Ascending aorta (tissue), 2 donors: ENCODE measurements at regions not wholly inside any gene's neighbourhood (a gene's known extent, or its start where the extent isn't known, plus 50 kb on each side); places are given as distances from the start of the nearest gene placed in this dataset.

Source experiments
- DNase-seq, 2 donors: peaks; one replicate each; pipeline ENCODE4 v3.0.0-alpha.2; 2019; ENCODE audit warnings: low spot score in 2 of 2
- H3K27ac ChIP-seq, 2 donors: fragments of 200-600 bp; sonication (generic); one replicate each; pipeline ENCODE4 v1.5.1; 2016 to 2017; ENCODE audit warnings: mild to moderate bottlenecking in 1 of 2
- H3K27me3 ChIP-seq: fragments of 200-600 bp; sonication (generic); one replicate; pipeline ENCODE4 v1.5.1; 2017
- H3K36me3 ChIP-seq, 2 donors: fragments of 200-600 bp; sonication (generic); one replicate each; pipeline ENCODE4 v1.5.1; 2016
- H3K4me1 ChIP-seq, 2 donors: fragments of 200-600 bp; sonication (generic); one replicate each; pipeline ENCODE4 v1.5.1; 2016 to 2017; ENCODE audit warnings: mild to moderate bottlenecking in 1 of 2
- H3K4me3 ChIP-seq, 2 donors: fragments of 200-600 bp; sonication (generic); one replicate each; pipeline ENCODE4 v1.5.1; 2016 to 2017; ENCODE audit warnings: mild to moderate bottlenecking in 1 of 2
- H3K9me3 ChIP-seq, 2 donors: fragments of 200-600 bp; sonication (generic); one replicate each; pipeline ENCODE4 v1.5.1; 2016
- CTCF ChIP-seq, 3 experiments: fragments of 200-600 bp in 2 of 3; fragments of 450-650 bp in 1 of 3; sonication (generic) in 2 of 3; IDR thresholded peaks; one replicate each; pipeline ENCODE4 v1.5.1; 2016 to 2019; ENCODE audit warnings: antibody characterized with exemption in 3 of 3, mild to moderate bottlenecking in 1 of 3, moderate library complexity in 1 of 3
- intact Hi-C: fragments of 100-400 bp; cut with DNase I; formaldehyde crosslinking; loops from one replicate; pipeline ENCODE4 v1.15.1; 2023

GRCh38 chr6:18335948-18336347 lies 51.2 kb upstream of the RNF144B start:
- no peaks in the 10 kb centered on the region for H3K27me3 ChIP-seq
- H3K9me3 ChIP-seq, result no peaks in the 10 kb centered on the region
- H3K4me3 ChIP-seq, result no peak overlapping the region
- no peak overlapping the region for H3K27ac ChIP-seq
- DNase-seq, result no peak
- no peaks in the 10 kb centered on the region for H3K4me1 ChIP-seq
- intact Hi-C loops, result no loop called here
- no peaks in the 10 kb centered on the region for H3K36me3 ChIP-seq
- TF ChIP-seq CTCF (IDR thresholded peaks at IDR 0.05), result no peak

DNA sequence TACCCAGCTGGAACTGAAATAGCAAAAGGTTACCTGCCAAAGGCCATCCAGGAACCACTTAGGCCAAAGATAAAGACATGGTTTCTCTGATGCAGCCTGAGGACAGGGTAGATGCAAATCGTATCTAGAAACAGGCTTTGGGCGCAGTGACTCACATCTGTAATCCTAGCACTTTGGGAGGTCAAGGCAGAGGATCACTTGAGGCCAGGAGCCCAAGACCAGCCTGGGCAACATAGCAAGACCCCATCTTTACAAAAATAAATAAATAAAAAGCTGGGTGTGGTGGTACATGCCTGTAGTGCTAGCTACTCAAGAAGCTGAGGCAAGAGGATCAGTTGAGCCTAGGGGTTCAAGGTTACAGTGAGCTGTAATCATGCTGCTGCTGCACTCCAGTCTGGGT lies 52.9 kb upstream of the RNF144B start:
- H3K27ac ChIP-seq, result no peak overlapping the region
- H3K4me3 ChIP-seq, result no peak overlapping the region
- DNase-seq, result no peak
- H3K9me3 ChIP-seq, result no peaks in the 10 kb centered on the region
- intact Hi-C loops, result no loop called here
- H3K27me3 ChIP-seq, result no peaks in the 10 kb centered on the region
- no peaks in the 10 kb centered on the region for H3K4me1 ChIP-seq
- TF ChIP-seq CTCF (IDR thresholded peaks at IDR 0.05), result no peak
- no peaks in the 10 kb centered on the region for H3K36me3 ChIP-seq

DNA sequence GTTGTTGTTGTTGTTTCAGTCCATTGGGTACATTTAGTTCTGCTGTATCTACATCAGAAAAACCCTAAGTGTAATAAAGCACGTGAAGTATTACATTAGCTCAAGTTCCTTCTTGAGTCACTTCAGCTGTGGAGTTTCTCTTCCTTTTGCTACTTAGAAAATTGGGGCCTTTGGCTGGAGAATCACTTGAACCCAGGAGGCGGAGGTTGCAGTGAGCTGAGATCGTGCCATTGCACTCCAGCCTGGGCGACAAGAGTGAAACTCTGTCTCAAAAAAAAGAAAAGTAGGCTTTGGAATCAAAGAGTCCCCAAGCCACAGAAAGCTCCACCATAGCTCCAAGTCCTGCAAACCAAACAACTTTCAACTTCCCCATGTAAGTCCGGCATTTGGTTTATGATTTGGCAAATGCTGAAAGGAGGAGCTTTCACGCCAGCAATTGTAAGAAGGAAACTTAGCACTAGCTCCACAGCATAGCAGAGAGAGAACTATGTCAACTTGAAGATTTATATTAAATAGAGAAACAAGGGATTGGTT lies 56.5 kb upstream of the RNF144B start:
- no peaks in the 10 kb centered on the region for H3K9me3 ChIP-seq
- H3K27ac ChIP-seq, result no peak overlapping the region
- intact Hi-C loops, result no loop called here
- no peaks in the 10 kb centered on the region for H3K36me3 ChIP-seq
- H3K27me3 ChIP-seq, result no peaks in the 10 kb centered on the region
- no peak for TF ChIP-seq CTCF (IDR thresholded peaks at IDR 0.05)
- peaks cover 0 to 7% of the 10 kb centered on the region in 2 donors for H3K4me1 ChIP-seq
- DNase-seq, result no peak
- no peak overlapping the region for H3K4me3 ChIP-seq

- intact Hi-C loops, result loop anchor here (5.0 to 10.0 kb wide), 2 partner anchors 62 to 85 kb away; no protein-coding TSS in a partner anchor
- Histone ChIP-seq H3K27ac (peak overlapping the region; percentile 57 to 67), H3K4me1 (peaks cover 0 to 7% of the 10 kb centered on the region in 2 donors), H3K4me3 (no peak overlapping the region), H3K36me3 (no peaks in the 10 kb centered on the region), H3K27me3 (no peaks in the 10 kb centered on the region), H3K9me3 (no peaks in the 10 kb centered on the region)
- DNase-seq, result no peak
- TF ChIP-seq CTCF (IDR thresholded peaks at IDR 0.05), result no peak
Observed at GRCh38 chr6:18329776-18330175, 57.4 kb upstream of the RNF144B start.

DNA sequence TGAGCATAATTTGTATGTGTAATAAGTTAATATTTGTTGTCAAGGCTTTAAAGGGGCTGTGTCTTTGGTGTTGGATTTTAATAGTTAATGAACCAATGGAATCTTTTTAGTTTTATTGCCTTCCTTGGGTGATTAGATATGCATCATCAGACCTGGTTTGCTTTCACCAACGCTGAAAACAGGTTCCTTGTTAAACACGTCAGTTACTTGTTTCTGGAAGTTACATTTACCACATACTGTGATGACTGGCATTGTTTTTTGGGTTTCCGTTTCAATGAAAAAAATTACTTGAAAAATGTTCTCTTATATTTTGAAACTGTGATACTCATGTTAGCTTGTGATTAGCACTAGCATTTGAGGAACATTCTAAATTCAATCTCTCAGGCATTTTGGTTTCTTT lies 58.6 kb upstream of the RNF144B start:
- peak overlapping the region in 1 of 2 donors; percentile 12 for H3K4me3 ChIP-seq
- no peak for TF ChIP-seq CTCF (IDR thresholded peaks at IDR 0.05)
- no peaks in the 10 kb centered on the region for H3K36me3 ChIP-seq
- H3K27me3 ChIP-seq, result no peaks in the 10 kb centered on the region
- no peak for DNase-seq
- H3K9me3 ChIP-seq, result no peaks in the 10 kb centered on the region
- intact Hi-C loops, result loop anchor here (1.0 to 10.0 kb wide), 3 partner anchors 59 to 86 kb away; partner anchors contain the start of gene RNF144B
- peak overlapping the region; percentile 54 to 67 for H3K27ac ChIP-seq
- peaks cover 0 to 7% of the 10 kb centered on the region in 2 donors for H3K4me1 ChIP-seq

- TF ChIP-seq CTCF (IDR thresholded peaks at IDR 0.05), result no peak
- peaks cover 0 to 7% of the 10 kb centered on the region in 2 donors for H3K4me1 ChIP-seq
- intact Hi-C loops, result loop anchor here (1.0 to 10.0 kb wide), 3 partner anchors 59 to 87 kb away; partner anchors contain the start of gene RNF144B
- peak overlapping the region; percentile 54 to 67 for H3K27ac ChIP-seq
- peak overlapping the region in 1 of 2 donors; percentile 12 for H3K4me3 ChIP-seq
- H3K27me3 ChIP-seq, result no peaks in the 10 kb centered on the region
- H3K36me3 ChIP-seq, result no peaks in the 10 kb centered on the region
- no peak for DNase-seq
- H3K9me3 ChIP-seq, result no peaks in the 10 kb centered on the region
Observed at GRCh38 chr6:18328070-18328469, 59.1 kb upstream of the RNF144B start.
